ENCODE measurements at regions not wholly inside any gene's neighbourhood (a gene's known extent, or its start where the extent isn't known, plus 50 kb on each side); places are given as distances from the start of the nearest gene placed in this dataset.
A peak's percentile ranks its signal among the peaks of the same experiment; 100 is the strongest.

DNA sequence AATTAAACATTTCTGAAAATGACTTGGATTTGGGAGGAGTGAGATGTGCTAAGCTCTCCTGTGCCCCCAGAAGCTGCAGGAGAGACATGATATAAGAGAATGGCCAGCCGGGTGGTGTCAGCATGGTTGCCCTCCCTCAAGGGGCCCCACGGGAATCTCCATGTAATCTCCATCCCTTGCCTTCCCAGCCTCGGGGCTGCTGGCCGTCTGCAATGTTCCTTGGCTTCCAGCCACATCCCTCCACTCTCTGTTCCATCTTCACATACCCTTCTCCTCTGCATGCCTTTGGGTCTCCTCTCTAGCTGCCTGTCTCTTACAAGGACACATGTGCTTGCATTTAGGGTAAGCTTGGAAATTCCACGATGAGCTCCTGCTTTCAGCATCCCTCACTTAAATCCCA, 172.0 kb downstream of the TSHZ3 start:
- Histone ChIP-seq H3K23me2 (ENCODE audit: insufficient read length, low read depth, low read length, poor library complexity, severe bottlenecking) (no peaks in the 10 kb centered on the region), H2BK120ac (ENCODE audit: low read depth, low read length, poor library complexity, severe bottlenecking) (no peak overlapping the region), H2BK5ac (ENCODE audit: insufficient read length, low read length) (no peak overlapping the region), H3K56ac (ENCODE audit: insufficient read length, low read depth, low read length) (no peak overlapping the region), H4K8ac (replicated peaks; ENCODE audit: insufficient read length, low read depth, low read length) (no peak overlapping the region), H3K23ac (ENCODE audit: insufficient read length, low read depth, low read length) (no peak overlapping the region), H2BK20ac (ENCODE audit: low read depth, low read length, poor library complexity, severe bottlenecking) (no peak overlapping the region), H2AK5ac (ENCODE audit: insufficient read length, low read length) (no peak overlapping the region), H2BK15ac (ENCODE audit: low read depth, low read length) (no peak overlapping the region), H3T11ph (ENCODE audit: low read length) (no peak overlapping the region), H3K18ac (ENCODE audit: insufficient read length, low read depth, low read length) (no peak overlapping the region), H3K9me3 (ENCODE audit: control insufficient read depth, low read depth, low read length) (no peaks in the 10 kb centered on the region), H3K4me2 (ENCODE audit: insufficient read depth, insufficient read length, low read length) (no peak overlapping the region), H3K14ac (ENCODE audit: insufficient read depth, low read length) (no peak overlapping the region), H2BK12ac (ENCODE audit: insufficient read length, low read depth, low read length) (no peak overlapping the region), H4K20me1 (ENCODE audit: control insufficient read depth, insufficient read depth, insufficient read length) (no peaks in the 10 kb centered on the region), H3K4ac (ENCODE audit: low read depth, low read length) (no peak overlapping the region), H4K5ac (ENCODE audit: insufficient read length, low read depth, low read length) (no peak overlapping the region), H3K9ac (ENCODE audit: extremely low read depth, insufficient read length, low read length) (no peak overlapping the region), H3K27me3 (ENCODE audit: insufficient read depth, low read length) (no peaks in the 10 kb centered on the region), H4K91ac (ENCODE audit: insufficient read length, low read depth, low read length) (no peak overlapping the region), H3K27ac (ENCODE audit: insufficient read length, low read depth, low read length) (no peak overlapping the region), H3K79me1 (ENCODE audit: insufficient read depth, low read depth, low read length, poor library complexity, severe bottlenecking) (no peaks in the 10 kb centered on the region), H2AFZ (ENCODE audit: low read length) (no peak overlapping the region), H3K4me1 (ENCODE audit: insufficient read depth, low read length) (peaks cover 3% of the 10 kb centered on the region; the same call in 1 of the 2 replicates), H3K79me2 (ENCODE audit: insufficient read depth, low read length) (no peaks in the 10 kb centered on the region)
- Mint-ChIP-seq H3K27me3 (ENCODE audit: low read depth) (peaks cover 3% of the 10 kb centered on the region; the same call in 1 of the 2 replicates), H3K27ac (no peak overlapping the region), H3K9me3 (peaks cover 0 to 3% of the 10 kb centered on the region in 2 experiments; a peak in 2 of 5 replicates), H3K36me3 (ENCODE audit: insufficient read depth in 1 of 3, low read depth in 3 of 3) (no peaks in the 10 kb centered on the region; a peak in 1 of 7 replicates), H3K4me3 (no peak overlapping the region), H3K4me1 (peaks cover 4 to 5% of the 10 kb centered on the region in 2 experiments; a peak in 1 of 4 replicates)
- peak; percentile 14 for DNase-seq
- WGBS (ENCODE audit: extremely low coverage, insufficient read length, low lambda C conversion rate) = no CpG with 5 or more reads among the region's 5 CpGs
- TF ChIP-seq, protein P1, sequence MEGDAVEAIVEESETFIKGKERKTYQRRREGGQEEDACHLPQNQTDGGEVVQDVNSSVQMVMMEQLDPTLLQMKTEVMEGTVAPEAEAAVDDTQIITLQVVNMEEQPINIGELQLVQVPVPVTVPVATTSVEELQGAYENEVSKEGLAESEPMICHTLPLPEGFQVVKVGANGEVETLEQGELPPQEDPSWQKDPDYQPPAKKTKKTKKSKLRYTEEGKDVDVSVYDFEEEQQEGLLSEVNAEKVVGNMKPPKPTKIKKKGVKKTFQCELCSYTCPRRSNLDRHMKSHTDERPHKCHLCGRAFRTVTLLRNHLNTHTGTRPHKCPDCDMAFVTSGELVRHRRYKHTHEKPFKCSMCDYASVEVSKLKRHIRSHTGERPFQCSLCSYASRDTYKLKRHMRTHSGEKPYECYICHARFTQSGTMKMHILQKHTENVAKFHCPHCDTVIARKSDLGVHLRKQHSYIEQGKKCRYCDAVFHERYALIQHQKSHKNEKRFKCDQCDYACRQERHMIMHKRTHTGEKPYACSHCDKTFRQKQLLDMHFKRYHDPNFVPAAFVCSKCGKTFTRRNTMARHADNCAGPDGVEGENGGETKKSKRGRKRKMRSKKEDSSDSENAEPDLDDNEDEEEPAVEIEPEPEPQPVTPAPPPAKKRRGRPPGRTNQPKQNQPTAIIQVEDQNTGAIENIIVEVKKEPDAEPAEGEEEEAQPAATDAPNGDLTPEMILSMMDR (conservative IDR thresholded peaks at IDR 0.05) = no peak

Measured in H9 (cell line).